HUES6 (cell line): ENCODE measurements at regions not wholly inside any gene's neighbourhood (a gene's known extent, or its start where the extent isn't known, plus 50 kb on each side); places are given as distances from the start of the nearest gene placed in this dataset.
"Not testable (repeated sequence)": the region's sequence is repeated elsewhere in the genome, so short reads cannot be mapped to it uniquely, and the experiment has no call there.

Experiments used
- H3K27ac ChIP-seq: 2 replicates; pipeline ENCODE4 v1.7.0; 2013; ENCODE audit warnings: low read depth, mild to moderate bottlenecking, low read length, inconsistent platforms
- H3K27me3 ChIP-seq: 2 replicates; pipeline ENCODE4 v1.6.1; 2013; ENCODE audit warnings: low read length; ENCODE audit not compliant: control insufficient read depth, insufficient read depth
- H3K36me3 ChIP-seq: 2 replicates; pipeline ENCODE4 v1.6.1; 2013; ENCODE audit warnings: low read length; ENCODE audit not compliant: control insufficient read depth, insufficient read depth
- H3K4me1 ChIP-seq: 2 replicates; pipeline ENCODE4 v1.6.1; 2013; ENCODE audit warnings: low read length; ENCODE audit not compliant: control insufficient read depth, insufficient read depth
- H3K4me3 ChIP-seq: 2 replicates; pipeline ENCODE4 v1.5.1; 2013; ENCODE audit warnings: low read depth, low read length
- H3K9ac ChIP-seq: one replicate; pipeline ENCODE4 v1.6.1; 2013; ENCODE audit warnings: mild to moderate bottlenecking, low read length
- H3K9me3 ChIP-seq: 2 replicates; pipeline ENCODE4 v1.6.1; 2013; ENCODE audit warnings: low read depth, low read length; ENCODE audit not compliant: control insufficient read depth, insufficient read depth

DNA sequence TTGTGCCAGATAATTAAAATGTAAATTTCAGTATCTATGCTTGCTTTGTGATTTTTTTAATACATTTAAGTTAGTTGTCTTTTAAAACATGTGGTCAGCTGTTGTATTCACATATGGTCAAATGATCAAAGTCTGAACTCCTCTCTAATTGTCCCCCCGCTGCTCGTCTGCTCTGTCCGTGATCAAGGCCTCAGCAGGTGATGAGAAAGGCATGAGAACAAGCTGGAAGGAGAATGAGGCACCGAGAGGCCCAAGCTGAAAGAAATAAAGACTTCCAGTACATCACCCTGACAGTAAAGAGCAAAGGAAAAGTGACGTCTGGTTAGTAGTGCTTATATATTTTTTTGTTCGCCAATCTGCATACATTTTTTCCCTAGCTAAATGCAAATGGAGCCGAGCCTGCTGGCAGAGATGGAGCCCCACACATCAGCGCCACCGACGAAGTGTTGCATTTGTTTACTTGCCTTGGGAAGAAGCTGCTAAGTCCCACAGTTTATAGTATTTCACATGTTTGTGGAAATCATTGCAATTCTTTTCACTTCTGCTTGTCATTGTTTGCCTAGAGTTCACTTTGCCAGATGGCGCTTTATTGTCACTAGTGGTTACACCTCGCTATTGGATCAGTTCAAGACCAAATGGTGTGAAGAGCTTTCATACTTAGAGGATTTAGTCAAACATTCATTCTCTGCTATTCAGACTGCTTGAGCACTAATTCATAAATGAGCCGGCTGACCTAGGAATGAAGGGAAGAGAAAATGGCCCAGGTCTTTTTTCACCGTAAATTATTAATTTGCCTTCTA lies 181.5 kb downstream of the ZIC3 start:
- H3K27ac ChIP-seq: peak overlapping the region; percentile 80; the same call in 1 of the 2 replicates

DNA sequence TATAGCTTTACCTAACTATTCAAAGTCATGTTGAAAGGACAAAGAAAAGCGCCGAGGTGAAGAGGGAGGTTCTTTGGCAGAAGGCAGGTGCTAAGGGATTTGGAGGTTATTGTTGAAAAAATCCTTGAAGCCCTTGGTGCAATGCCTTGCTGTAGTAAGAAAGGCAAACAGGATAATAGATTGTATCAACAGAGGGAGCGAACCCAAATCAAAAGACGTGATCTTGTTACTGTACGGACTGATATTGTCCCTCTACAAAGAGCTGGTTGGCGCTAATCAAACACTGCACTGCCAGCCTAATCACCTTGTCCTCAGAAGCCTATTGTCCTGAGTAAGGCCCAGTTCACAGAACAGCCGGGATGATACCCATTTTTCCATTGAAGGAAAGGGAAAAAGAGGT lies 182.9 kb downstream of the ZIC3 start:
- Histone ChIP-seq H3K4me3 (peak overlapping the region; percentile 34; the same call in 1 of the 2 replicates), H3K9me3 (no peaks in the 10 kb centered on the region), H3K27ac (peak overlapping the region; percentile 80; the same call in 1 of the 2 replicates), H3K4me1 (peaks cover 66% of the 10 kb centered on the region), H3K27me3 (no peaks in the 10 kb centered on the region), H3K9ac (peak overlapping the region; percentile 72), H3K36me3 (no peaks in the 10 kb centered on the region)

More for the DNA sequence above, 181.5 kb downstream of the ZIC3 start:
- Histone ChIP-seq H3K4me3 (peak overlapping the region; percentile 34), H3K36me3 (no peaks in the 10 kb centered on the region), H3K27me3 (no peaks in the 10 kb centered on the region), H3K9me3 (no peaks in the 10 kb centered on the region), H3K9ac (peak overlapping the region; percentile 72), H3K4me1 (peaks cover 75% of the 10 kb centered on the region)

DNA sequence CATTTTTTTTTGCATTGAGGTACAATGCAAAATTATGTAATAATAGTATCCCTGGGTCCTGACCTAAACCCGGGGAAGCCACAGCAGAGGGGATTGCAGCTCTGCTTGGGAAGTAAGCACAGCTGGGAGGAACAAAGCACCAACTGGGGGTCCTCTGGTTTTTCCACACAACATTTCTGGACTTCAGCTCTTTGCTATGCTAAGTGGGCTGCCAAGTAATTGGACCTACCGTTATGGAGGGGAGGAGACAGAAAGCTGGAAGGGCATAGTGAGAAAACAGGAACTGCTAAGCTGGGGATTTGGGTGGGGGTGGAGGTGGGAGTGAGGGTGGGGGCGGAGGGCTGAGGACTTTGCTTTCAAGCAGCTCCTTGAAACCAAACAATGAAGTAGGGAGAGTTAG lies 183.3 kb downstream of the ZIC3 start:
- no peaks in the 10 kb centered on the region for H3K36me3 ChIP-seq
- peaks cover 63% of the 10 kb centered on the region for H3K4me1 ChIP-seq
- peak overlapping the region; percentile 80; the same call in 1 of the 2 replicates for H3K27ac ChIP-seq
- H3K4me3 ChIP-seq: peak overlapping the region; percentile 22; the same call in 1 of the 2 replicates
- H3K9me3 ChIP-seq: no peaks in the 10 kb centered on the region
- no peaks in the 10 kb centered on the region for H3K27me3 ChIP-seq
- peak overlapping the region; percentile 72 for H3K9ac ChIP-seq

DNA sequence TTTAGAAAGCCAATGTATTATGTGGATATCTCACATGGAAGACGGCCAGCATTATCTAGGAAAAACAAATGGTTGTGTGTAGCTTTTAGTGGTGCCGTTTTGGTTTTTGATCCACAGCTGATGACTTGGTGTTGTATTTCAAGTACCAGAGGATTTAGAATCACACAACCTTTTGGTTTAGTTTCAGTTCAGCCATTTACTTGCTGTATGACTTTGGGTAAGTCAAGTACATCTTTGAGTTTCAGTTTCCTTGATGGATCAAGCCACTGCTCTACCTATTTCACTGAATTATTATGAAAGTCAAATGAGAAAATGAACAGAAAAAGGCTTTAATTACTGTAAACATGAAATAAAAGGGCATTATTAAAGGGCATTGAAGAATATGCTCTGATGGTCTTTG lies 205.6 kb downstream of the ZIC3 start:
- no peak overlapping the region for H3K27ac ChIP-seq

DNA sequence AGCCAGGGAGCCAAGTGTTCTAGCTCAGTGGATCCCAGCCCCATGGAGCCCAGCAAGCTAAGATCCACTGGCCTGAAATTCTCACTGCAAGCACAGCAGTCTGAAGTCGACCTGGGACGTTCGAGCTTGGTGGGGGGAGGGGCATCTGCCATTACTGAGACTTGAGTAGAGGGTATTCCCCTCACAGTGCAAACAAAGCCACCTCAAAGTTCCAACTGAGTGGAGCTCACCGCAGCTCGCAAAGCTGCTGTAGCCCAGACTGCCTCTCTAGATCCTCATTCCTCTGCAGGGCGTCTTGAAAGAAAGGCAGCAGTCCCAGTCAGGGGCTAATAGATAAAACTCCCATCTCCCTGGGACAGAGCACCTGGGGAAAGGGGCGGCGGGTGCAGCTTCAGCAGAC lies 226.3 kb downstream of the ZIC3 start:
- H3K27me3 ChIP-seq: no peaks in the 10 kb centered on the region
- H3K4me3 ChIP-seq: no peak overlapping the region
- peaks cover 3% of the 10 kb centered on the region; the same call in 1 of the 2 replicates for H3K9me3 ChIP-seq
- H3K9ac ChIP-seq: no peak overlapping the region
- H3K4me1 ChIP-seq: peaks cover 11% of the 10 kb centered on the region
- H3K27ac ChIP-seq: no peak overlapping the region
- H3K36me3 ChIP-seq: no peaks in the 10 kb centered on the region

More for the DNA sequence above, 205.6 kb downstream of the ZIC3 start:
- Histone ChIP-seq H3K4me3 (no peak overlapping the region), H3K36me3 (peaks cover 2% of the 10 kb centered on the region; the same call in 1 of the 2 replicates), H3K27me3 (no peaks in the 10 kb centered on the region), H3K9ac (no peak overlapping the region), H3K4me1 (no peaks in the 10 kb centered on the region), H3K9me3 (peaks cover 38% of the 10 kb centered on the region)

DNA sequence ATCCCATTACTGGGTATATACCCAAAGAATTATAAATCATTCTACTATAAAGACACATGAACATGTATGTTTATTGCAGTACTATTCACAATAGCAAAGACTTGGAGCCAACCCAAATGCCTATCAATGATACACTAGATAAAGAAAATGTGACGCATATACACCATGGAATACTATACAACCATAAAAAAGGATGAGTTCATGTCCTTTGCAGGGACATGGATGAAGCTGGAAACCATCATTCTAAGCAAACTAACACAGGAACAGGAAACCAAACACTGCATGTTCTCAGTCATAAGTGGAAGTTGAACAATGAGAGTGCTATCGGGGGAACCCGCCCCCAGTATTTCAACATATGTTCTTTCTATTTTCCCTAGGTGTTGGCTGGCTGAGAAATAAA lies 232.0 kb downstream of the ZIC3 start:
- not testable (repeated sequence) for H3K27me3 ChIP-seq

DNA sequence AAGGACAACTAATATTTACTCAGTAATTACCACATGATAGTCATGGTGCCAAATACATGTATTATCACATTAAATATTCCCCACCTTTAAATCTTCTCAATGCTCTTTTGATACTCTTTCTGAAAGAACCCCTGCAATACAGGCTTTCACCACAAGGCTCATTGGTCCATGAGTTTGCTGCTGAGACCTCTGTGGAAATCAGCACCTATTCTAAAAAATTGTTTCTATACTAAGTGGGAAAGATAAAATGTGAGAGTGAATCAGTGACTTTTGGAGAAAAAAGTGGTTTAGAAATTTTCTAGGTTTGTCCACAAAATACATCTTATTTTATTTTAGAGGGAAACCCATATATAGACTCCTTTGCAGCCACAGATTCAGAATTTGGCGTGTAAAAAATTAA lies 257.3 kb downstream of the ZIC3 start:
- no peak overlapping the region for H3K9ac ChIP-seq
- H3K27me3 ChIP-seq: no peaks in the 10 kb centered on the region
- H3K4me1 ChIP-seq: no peaks in the 10 kb centered on the region
- H3K9me3 ChIP-seq: peaks cover 16% of the 10 kb centered on the region
- no peak overlapping the region for H3K27ac ChIP-seq
- H3K36me3 ChIP-seq: no peaks in the 10 kb centered on the region
- H3K4me3 ChIP-seq: no peak overlapping the region

More for the DNA sequence above, 232.0 kb downstream of the ZIC3 start:
- H3K36me3 ChIP-seq, H3K9ac ChIP-seq, H3K27ac ChIP-seq, H3K4me3 ChIP-seq, H3K4me1 ChIP-seq: not testable (repeated sequence)
- peaks cover 13% of the 10 kb centered on the region; the same call in 1 of the 2 replicates for H3K9me3 ChIP-seq

DNA sequence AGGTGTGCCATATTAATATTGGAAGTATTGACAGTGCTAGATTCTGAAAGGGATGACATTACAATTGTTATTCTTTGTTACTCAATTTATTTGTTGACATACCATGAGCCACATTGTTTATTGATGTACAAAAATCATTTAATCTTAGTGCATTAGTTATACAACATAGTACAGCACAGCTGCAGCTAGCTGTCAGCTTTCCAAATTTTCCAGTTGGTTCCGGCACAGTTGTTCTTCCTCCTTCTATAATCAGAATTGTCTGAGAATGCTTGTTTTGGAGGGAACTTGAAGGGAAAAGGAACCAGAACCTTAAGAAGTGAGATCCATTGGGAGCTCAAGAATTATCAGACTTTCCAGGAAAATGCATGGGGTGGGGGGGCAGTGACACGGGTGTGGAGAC lies 281.4 kb downstream of the ZIC3 start:
- no peak overlapping the region for H3K4me3 ChIP-seq
- H3K27ac ChIP-seq: no peak overlapping the region
- peaks cover 5% of the 10 kb centered on the region; the same call in 1 of the 2 replicates for H3K27me3 ChIP-seq
- H3K9ac ChIP-seq: no peak overlapping the region
- H3K36me3 ChIP-seq: no peaks in the 10 kb centered on the region
- peaks cover 21% of the 10 kb centered on the region for H3K4me1 ChIP-seq
- no peaks in the 10 kb centered on the region for H3K9me3 ChIP-seq

DNA sequence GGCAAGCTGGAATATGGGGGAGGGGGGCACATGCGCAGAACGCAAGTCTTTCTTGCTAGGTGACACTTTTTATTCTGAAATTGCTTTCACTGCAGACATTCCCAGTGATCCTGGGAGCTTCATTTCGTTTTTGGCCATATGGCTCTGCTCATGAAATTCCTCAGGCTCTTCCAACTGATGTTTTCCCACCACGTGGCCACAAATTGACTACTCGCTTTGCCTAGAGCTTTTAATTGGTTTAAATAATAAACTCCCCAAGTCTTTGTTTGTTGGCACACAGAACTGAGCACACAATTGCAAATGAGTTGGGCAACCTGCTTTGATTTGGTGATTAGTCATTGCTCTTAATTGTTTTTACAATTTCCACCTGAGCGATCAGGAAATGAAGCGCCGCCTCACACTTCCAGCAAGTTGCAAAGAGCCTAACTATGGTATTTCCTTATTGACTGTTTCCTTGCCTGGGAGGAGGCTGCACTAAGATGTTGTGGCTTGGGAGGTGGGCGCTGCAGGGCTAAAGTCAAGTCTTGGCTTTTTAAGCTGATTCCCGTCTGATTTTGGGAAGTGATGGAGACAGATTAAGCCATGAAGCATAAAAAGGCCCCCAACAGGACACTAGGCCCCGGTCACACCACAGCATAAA lies 282.5 kb downstream of the ZIC3 start:
- Histone ChIP-seq H3K27me3 (peaks cover 5% of the 10 kb centered on the region; the same call in 1 of the 2 replicates), H3K27ac (no peak overlapping the region; the same call in 1 of the 2 replicates)

DNA sequence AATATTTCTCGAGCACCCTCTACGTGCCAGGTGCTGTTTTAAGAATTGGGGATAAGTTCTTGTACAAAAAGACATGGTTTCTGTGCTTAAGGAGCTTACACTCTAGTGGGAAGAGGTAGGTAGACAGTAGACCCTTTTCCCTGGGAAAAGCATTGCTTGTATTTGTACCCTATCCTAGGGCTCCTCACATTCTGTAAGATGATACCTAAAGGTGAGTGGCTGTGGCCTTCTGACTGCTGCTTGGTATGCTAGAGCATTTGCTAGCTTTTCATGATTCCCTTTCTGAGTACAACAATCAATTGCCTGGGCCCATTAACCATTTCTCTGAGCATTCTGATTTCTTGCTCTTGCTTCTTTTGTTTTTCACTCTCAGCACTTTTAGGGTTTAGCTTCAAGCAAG lies 286.6 kb downstream of the ZIC3 start:
- no peak overlapping the region for H3K27ac ChIP-seq
- no peak overlapping the region for H3K4me3 ChIP-seq
- H3K36me3 ChIP-seq: no peaks in the 10 kb centered on the region
- no peak overlapping the region for H3K9ac ChIP-seq
- peaks cover 5% of the 10 kb centered on the region; the same call in 1 of the 2 replicates for H3K27me3 ChIP-seq
- peaks cover 26% of the 10 kb centered on the region for H3K4me1 ChIP-seq
- H3K9me3 ChIP-seq: no peaks in the 10 kb centered on the region

More for the DNA sequence above, 282.5 kb downstream of the ZIC3 start:
- Histone ChIP-seq H3K4me3 (no peak overlapping the region), H3K9me3 (no peaks in the 10 kb centered on the region), H3K36me3 (no peaks in the 10 kb centered on the region), H3K4me1 (peaks cover 26% of the 10 kb centered on the region), H3K9ac (no peak overlapping the region)

DNA sequence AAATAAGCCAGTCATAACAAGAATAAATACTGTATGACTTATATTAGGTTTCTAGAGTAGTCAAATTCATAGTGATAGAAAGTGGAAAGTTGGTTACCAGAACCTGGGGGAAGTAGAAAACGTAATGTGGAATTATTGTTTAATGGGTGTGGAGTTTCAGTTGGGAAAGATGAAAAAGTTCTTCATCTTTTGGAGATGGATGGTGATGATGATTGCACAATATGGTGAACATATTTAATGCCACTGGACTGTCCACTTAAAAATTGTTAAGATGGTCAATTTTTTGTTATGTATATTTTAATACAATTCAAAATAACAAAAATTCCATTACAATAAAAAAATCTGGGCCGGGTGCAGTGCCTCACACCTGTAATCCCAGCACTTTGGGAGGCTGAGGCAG lies 289.6 kb downstream of the ZIC3 start:
- H3K36me3 ChIP-seq: no peaks in the 10 kb centered on the region
- no peak overlapping the region for H3K4me3 ChIP-seq
- H3K27ac ChIP-seq: no peak overlapping the region
- no peaks in the 10 kb centered on the region; the same call in 1 of the 2 replicates for H3K27me3 ChIP-seq
- H3K4me1 ChIP-seq: peaks cover 24% of the 10 kb centered on the region
- no peak overlapping the region for H3K9ac ChIP-seq
- no peaks in the 10 kb centered on the region for H3K9me3 ChIP-seq
